Neural cell (in vitro differentiated cells): ENCODE measurements at regions not wholly inside any gene's neighbourhood (a gene's known extent, or its start where the extent isn't known, plus 50 kb on each side); places are given as distances from the start of the nearest gene placed in this dataset.

Experiments used
- H2AFZ ChIP-seq: fragments of 200-600, 300-800 bp; sonication (generic), shearing (Covaris generic); 2 replicates; pipeline ENCODE4 v1.6.0; 2014; ENCODE audit warnings: low read depth, mild to moderate bottlenecking, antibody characterized with exemption, low read length, moderate library complexity
- H3F3A ChIP-seq: fragments of 200-600 bp; shearing (Covaris generic); 2 replicates; pipeline ENCODE4 v1.6.1; 2016; ENCODE audit warnings: mild to moderate bottlenecking, moderate library complexity, mixed read lengths, antibody characterized with exemption, low read length; ENCODE audit not compliant: insufficient read depth, poor library complexity, severe bottlenecking
- H3K27ac ChIP-seq: fragments of 200-600, 300-800 bp; sonication (generic), shearing (Covaris generic); 2 replicates; pipeline ENCODE4 v1.5.1; 2014; ENCODE audit warnings: mild to moderate bottlenecking, low read length, moderate library complexity
- H3K27me3 ChIP-seq: fragments of 300-800, 200-600 bp; sonication (generic), shearing (Covaris generic); 2 replicates; pipeline ENCODE4 v1.6.0; 2014; ENCODE audit warnings: mild to moderate bottlenecking, low read depth, low read length, moderate library complexity; ENCODE audit not compliant: insufficient read depth
- H3K36me3 ChIP-seq: fragments of 300-800, 200-600 bp; sonication (generic), shearing (Covaris generic); 2 replicates; pipeline ENCODE4 v1.5.1; 2014; ENCODE audit warnings: mild to moderate bottlenecking, antibody characterized with exemption, low read length, moderate library complexity; ENCODE audit not compliant: insufficient read depth
- H3K4me2 ChIP-seq: fragments of 300-800, 200-600 bp; sonication (generic), shearing (Covaris generic); 2 replicates; pipeline ENCODE4 v1.6.0; 2014; ENCODE audit warnings: mild to moderate bottlenecking, low read length
- H3K4me3 ChIP-seq: fragments of 300-800, 200-600 bp; sonication (generic), shearing (Covaris generic); 2 replicates; pipeline ENCODE4 v1.5.1; 2014; ENCODE audit warnings: mild to moderate bottlenecking, low read length, moderate library complexity
- H3K79me2 ChIP-seq: fragments of 200-600 bp; shearing (Covaris generic); replicated peaks from 2 replicates; pipeline ENCODE4 v1.6.0; 2014; ENCODE audit warnings: mild to moderate bottlenecking, low read length, moderate library complexity; ENCODE audit not compliant: insufficient read depth
- H3K9ac ChIP-seq: fragments of 300-800, 200-600 bp; sonication (generic), shearing (Covaris generic); 2 replicates; pipeline ENCODE4 v1.6.1; 2016; ENCODE audit warnings: mild to moderate bottlenecking, low read length, mixed read lengths
- H3K9me2 ChIP-seq: fragments of 200-600 bp; shearing (Covaris generic); 2 replicates; pipeline ENCODE4 v1.6.1; 2016; ENCODE audit warnings: mild to moderate bottlenecking, low read length, mixed read lengths; ENCODE audit not compliant: insufficient read depth
- H3K9me3 ChIP-seq: fragments of 200-600, 300-800 bp; sonication (generic), shearing (Covaris generic); 2 replicates; pipeline ENCODE4 v1.6.1; 2016; ENCODE audit warnings: mild to moderate bottlenecking, mixed run types, low read length, moderate library complexity, mixed read lengths
- H4K20me1 ChIP-seq: fragments of 200-600 bp; shearing (Covaris generic); 2 replicates; pipeline ENCODE4 v1.6.1; 2016; ENCODE audit warnings: mild to moderate bottlenecking, mixed run types; ENCODE audit not compliant: insufficient read depth
- EP300 ChIP-seq: fragments of 450-650 bp; conservative IDR thresholded peaks from 2 replicates; pipeline ENCODE4 v1.6.1; 2014; ENCODE audit warnings: antibody characterized with exemption, mild to moderate bottlenecking, moderate library complexity; ENCODE audit not compliant: poor library complexity, severe bottlenecking
- EZH2 ChIP-seq: fragments of 200-600, 300-800 bp; shearing (Covaris generic), sonication (generic); IDR thresholded peaks from 2 replicates; pipeline ENCODE4 v1.6.1; 2014; ENCODE audit warnings: antibody characterized with exemption, low read length, borderline replicate concordance, mild to moderate bottlenecking; ENCODE audit not compliant: insufficient read depth, poor library complexity, severe bottlenecking
- MXI1 ChIP-seq: fragments of 450-650 bp; conservative IDR thresholded peaks from 2 replicates; pipeline ENCODE4 v1.6.1; 2014; ENCODE audit warnings: antibody characterized with exemption, mild to moderate bottlenecking; ENCODE audit not compliant: poor library complexity, severe bottlenecking
- POLR2AphosphoS5 ChIP-seq: IDR thresholded peaks from 2 replicates; pipeline ENCODE4 v1.6.1; 2012
- RAD21 ChIP-seq: fragments of 450-650 bp; conservative IDR thresholded peaks from 2 replicates; pipeline ENCODE4 v1.6.1; 2014; ENCODE audit warnings: antibody characterized with exemption, mild to moderate bottlenecking, moderate library complexity
- SMC3 ChIP-seq: fragments of 450-650 bp; conservative IDR thresholded peaks from 2 replicates; pipeline ENCODE4 v1.6.1; 2014; ENCODE audit warnings: antibody characterized with exemption, mild to moderate bottlenecking, moderate library complexity; ENCODE audit not compliant: poor library complexity
- TAF1 ChIP-seq: IDR thresholded peaks from 2 replicates; pipeline ENCODE4 v1.6.1; 2012; ENCODE audit warnings: low read depth
- TF ChIP-seq, protein P1 (sequence below): fragments of 450-650 bp; IDR thresholded peaks from 2 replicates; pipeline ENCODE4 v1.5.1; 2014; ENCODE audit warnings: antibody characterized with exemption, mild to moderate bottlenecking, moderate library complexity; ENCODE audit not compliant: poor library complexity, severe bottlenecking
- TF ChIP-seq, protein P2 (sequence below): IDR thresholded peaks from 2 replicates; pipeline ENCODE4 v1.6.1; 2012; ENCODE audit warnings: borderline replicate concordance

- Histone ChIP-seq H3F3A (no peaks in the 10 kb centered on the region), H3K27ac (no peak overlapping the region), H2AFZ (no peak overlapping the region), H3K4me3 (no peak overlapping the region), H3K9me3 (no peaks in the 10 kb centered on the region), H3K9ac (no peak overlapping the region), H3K4me2 (no peak overlapping the region), H3K9me2 (no peaks in the 10 kb centered on the region), H3K36me3 (no peaks in the 10 kb centered on the region), H4K20me1 (no peaks in the 10 kb centered on the region), H3K27me3 (no peaks in the 10 kb centered on the region), H3K79me2 (no peaks in the 10 kb centered on the region)
- TF ChIP-seq SMC3 = no peak
- TF ChIP-seq POLR2AphosphoS5 = no peak
- no peak for TF ChIP-seq TAF1
- TF ChIP-seq MXI1 = no peak
- TF ChIP-seq, protein P1, sequence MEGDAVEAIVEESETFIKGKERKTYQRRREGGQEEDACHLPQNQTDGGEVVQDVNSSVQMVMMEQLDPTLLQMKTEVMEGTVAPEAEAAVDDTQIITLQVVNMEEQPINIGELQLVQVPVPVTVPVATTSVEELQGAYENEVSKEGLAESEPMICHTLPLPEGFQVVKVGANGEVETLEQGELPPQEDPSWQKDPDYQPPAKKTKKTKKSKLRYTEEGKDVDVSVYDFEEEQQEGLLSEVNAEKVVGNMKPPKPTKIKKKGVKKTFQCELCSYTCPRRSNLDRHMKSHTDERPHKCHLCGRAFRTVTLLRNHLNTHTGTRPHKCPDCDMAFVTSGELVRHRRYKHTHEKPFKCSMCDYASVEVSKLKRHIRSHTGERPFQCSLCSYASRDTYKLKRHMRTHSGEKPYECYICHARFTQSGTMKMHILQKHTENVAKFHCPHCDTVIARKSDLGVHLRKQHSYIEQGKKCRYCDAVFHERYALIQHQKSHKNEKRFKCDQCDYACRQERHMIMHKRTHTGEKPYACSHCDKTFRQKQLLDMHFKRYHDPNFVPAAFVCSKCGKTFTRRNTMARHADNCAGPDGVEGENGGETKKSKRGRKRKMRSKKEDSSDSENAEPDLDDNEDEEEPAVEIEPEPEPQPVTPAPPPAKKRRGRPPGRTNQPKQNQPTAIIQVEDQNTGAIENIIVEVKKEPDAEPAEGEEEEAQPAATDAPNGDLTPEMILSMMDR = no peak
- TF ChIP-seq RAD21 = no peak
- no peak for TF ChIP-seq EP300
- TF ChIP-seq EZH2 = no peak
- TF ChIP-seq, protein P2, sequence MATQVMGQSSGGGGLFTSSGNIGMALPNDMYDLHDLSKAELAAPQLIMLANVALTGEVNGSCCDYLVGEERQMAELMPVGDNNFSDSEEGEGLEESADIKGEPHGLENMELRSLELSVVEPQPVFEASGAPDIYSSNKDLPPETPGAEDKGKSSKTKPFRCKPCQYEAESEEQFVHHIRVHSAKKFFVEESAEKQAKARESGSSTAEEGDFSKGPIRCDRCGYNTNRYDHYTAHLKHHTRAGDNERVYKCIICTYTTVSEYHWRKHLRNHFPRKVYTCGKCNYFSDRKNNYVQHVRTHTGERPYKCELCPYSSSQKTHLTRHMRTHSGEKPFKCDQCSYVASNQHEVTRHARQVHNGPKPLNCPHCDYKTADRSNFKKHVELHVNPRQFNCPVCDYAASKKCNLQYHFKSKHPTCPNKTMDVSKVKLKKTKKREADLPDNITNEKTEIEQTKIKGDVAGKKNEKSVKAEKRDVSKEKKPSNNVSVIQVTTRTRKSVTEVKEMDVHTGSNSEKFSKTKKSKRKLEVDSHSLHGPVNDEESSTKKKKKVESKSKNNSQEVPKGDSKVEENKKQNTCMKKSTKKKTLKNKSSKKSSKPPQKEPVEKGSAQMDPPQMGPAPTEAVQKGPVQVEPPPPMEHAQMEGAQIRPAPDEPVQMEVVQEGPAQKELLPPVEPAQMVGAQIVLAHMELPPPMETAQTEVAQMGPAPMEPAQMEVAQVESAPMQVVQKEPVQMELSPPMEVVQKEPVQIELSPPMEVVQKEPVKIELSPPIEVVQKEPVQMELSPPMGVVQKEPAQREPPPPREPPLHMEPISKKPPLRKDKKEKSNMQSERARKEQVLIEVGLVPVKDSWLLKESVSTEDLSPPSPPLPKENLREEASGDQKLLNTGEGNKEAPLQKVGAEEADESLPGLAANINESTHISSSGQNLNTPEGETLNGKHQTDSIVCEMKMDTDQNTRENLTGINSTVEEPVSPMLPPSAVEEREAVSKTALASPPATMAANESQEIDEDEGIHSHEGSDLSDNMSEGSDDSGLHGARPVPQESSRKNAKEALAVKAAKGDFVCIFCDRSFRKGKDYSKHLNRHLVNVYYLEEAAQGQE = no peak
These were observed 431.7 kb downstream of the EFNB2 start for GRCh38 chr13:106103779-106104178.

GRCh38 chr13:106102786-106103185 is 432.7 kb downstream of the EFNB2 start:
- TF ChIP-seq POLR2AphosphoS5 = no peak
- no peak for TF ChIP-seq TAF1
- no peak for TF ChIP-seq SMC3
- no peak for TF ChIP-seq RAD21
- TF ChIP-seq EZH2 = no peak
- no peaks in the 10 kb centered on the region for H3K79me2 ChIP-seq

GRCh38 chr13:106101201-106101600 is 434.3 kb downstream of the EFNB2 start:
- Histone ChIP-seq H3K9me2 (no peaks in the 10 kb centered on the region), H3K4me2 (no peak overlapping the region), H3K4me3 (no peak overlapping the region), H3K27ac (no peak overlapping the region), H3K79me2 (no peaks in the 10 kb centered on the region), H3K9ac (no peak overlapping the region), H3F3A (no peaks in the 10 kb centered on the region), H3K9me3 (no peaks in the 10 kb centered on the region), H3K36me3 (no peaks in the 10 kb centered on the region), H4K20me1 (no peaks in the 10 kb centered on the region), H2AFZ (no peak overlapping the region), H3K27me3 (no peaks in the 10 kb centered on the region)
- TF ChIP-seq TAF1 = no peak
- TF ChIP-seq MXI1 = no peak
- TF ChIP-seq, protein P1 = no peak
- TF ChIP-seq POLR2AphosphoS5 = no peak
- no peak for TF ChIP-seq SMC3
- TF ChIP-seq RAD21 = no peak
- no peak for TF ChIP-seq EZH2
- TF ChIP-seq, protein P2 = no peak
- TF ChIP-seq EP300 = no peak

More at GRCh38 chr13:106102786-106103185, 432.7 kb downstream of the EFNB2 start:
- H3K27me3 ChIP-seq = no peaks in the 10 kb centered on the region
- H3K27ac ChIP-seq = no peak overlapping the region
- no peak overlapping the region for H3K9ac ChIP-seq
- H3K9me3 ChIP-seq = no peaks in the 10 kb centered on the region
- no peaks in the 10 kb centered on the region for H4K20me1 ChIP-seq
- H3F3A ChIP-seq = no peaks in the 10 kb centered on the region
- H3K4me3 ChIP-seq = no peak overlapping the region
- H3K9me2 ChIP-seq = no peaks in the 10 kb centered on the region
- no peaks in the 10 kb centered on the region for H3K36me3 ChIP-seq
- H3K4me2 ChIP-seq = no peak overlapping the region
- H2AFZ ChIP-seq = no peak overlapping the region
